RWPE1 (cell line): ENCODE measurements at regions not wholly inside any gene's neighbourhood (a gene's known extent, or its start where the extent isn't known, plus 50 kb on each side); places are given as distances from the start of the nearest gene placed in this dataset.

Experiments used
- CTCF ChIA-PET: fragments of 350-600 bp; sonication (Branson Sonifier 250); formaldehyde crosslinking; extraction: SDS; loops from one replicate; lab custom pipeline; 2021; lab: Yijun Ruan, JAX
- POLR2A ChIA-PET: fragments of 400-600 bp; formaldehyde crosslinking; extraction: SDS; loops from one replicate; lab custom pipeline; 2020; ENCODE audit warnings: antibody characterized with exemption; ENCODE audit not compliant: low non-redundant PET; lab: Yijun Ruan, JAX
- DNase-seq: peaks from one replicate; pipeline ENCODE4 v3.0.0; 2012; ENCODE audit warnings: low spot score
- H3K27ac ChIP-seq: fragments of 450-650 bp; 2 replicates; pipeline ENCODE4 v1.5.1; 2017
- TF ChIP-seq, protein P1 (sequence below): fragments of 450-650 bp; conservative IDR thresholded peaks from 2 replicates; pipeline ENCODE4 v1.5.1; 2017; ENCODE audit warnings: low read depth, mild to moderate bottlenecking

GRCh38 chrX:20372533-20372932 lies 105.8 kb upstream of the RPS6KA3 start:
- POLR2A ChIA-PET, result no interaction called here
- no peak overlapping the region for H3K27ac ChIP-seq
- DNase-seq, result peak; percentile 18
- CTCF ChIA-PET, result no interaction called here
- TF ChIP-seq, protein P1, sequence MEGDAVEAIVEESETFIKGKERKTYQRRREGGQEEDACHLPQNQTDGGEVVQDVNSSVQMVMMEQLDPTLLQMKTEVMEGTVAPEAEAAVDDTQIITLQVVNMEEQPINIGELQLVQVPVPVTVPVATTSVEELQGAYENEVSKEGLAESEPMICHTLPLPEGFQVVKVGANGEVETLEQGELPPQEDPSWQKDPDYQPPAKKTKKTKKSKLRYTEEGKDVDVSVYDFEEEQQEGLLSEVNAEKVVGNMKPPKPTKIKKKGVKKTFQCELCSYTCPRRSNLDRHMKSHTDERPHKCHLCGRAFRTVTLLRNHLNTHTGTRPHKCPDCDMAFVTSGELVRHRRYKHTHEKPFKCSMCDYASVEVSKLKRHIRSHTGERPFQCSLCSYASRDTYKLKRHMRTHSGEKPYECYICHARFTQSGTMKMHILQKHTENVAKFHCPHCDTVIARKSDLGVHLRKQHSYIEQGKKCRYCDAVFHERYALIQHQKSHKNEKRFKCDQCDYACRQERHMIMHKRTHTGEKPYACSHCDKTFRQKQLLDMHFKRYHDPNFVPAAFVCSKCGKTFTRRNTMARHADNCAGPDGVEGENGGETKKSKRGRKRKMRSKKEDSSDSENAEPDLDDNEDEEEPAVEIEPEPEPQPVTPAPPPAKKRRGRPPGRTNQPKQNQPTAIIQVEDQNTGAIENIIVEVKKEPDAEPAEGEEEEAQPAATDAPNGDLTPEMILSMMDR, result no peak

GRCh38 chrX:20369468-20369867 lies 102.8 kb upstream of the RPS6KA3 start:
- TF ChIP-seq, protein P1, result no peak
- ChIA-PET CTCF (no interaction called here), POLR2A (no interaction called here)
- H3K27ac ChIP-seq, result no peak overlapping the region
- no peak for DNase-seq

- no peak for DNase-seq
- POLR2A ChIA-PET, result no interaction called here
- H3K27ac ChIP-seq, result no peak overlapping the region
- CTCF ChIA-PET, result no interaction called here
- TF ChIP-seq, protein P1, result no peak
Observed at GRCh38 chrX:20364238-20364637, 97.5 kb upstream of the RPS6KA3 start.

DNA sequence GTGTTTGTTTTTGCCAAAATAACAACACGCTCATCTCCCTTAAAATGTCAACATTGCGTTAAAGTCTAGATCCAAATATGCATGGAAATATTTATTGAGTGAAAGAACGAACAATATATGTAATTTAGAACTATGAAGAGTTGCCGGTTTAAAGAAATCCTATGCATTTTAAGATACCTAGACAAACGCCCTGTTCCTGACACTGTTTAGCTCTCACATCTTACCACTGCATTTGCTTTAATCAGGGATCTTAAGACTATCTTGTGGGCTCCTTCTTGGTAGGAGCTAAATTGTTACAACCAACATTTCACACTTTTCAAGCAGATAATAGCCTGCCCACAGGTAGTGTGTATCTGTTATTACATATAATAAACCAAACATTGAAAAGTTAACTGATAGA lies 96.6 kb upstream of the RPS6KA3 start:
- no peak for DNase-seq
- ChIA-PET CTCF (no interaction called here), POLR2A (no interaction called here)
- TF ChIP-seq, protein P1, result no peak
- no peak overlapping the region for H3K27ac ChIP-seq

- TF ChIP-seq, protein P1, result no peak
- CTCF ChIA-PET, result no interaction called here
- no peak for DNase-seq
- POLR2A ChIA-PET, result no interaction called here
- H3K27ac ChIP-seq, result no peak overlapping the region
Observed at GRCh38 chrX:20362268-20363267, 95.9 kb upstream of the RPS6KA3 start.

- TF ChIP-seq, protein P1, result no peak
- DNase-seq, result peak; percentile 7
- H3K27ac ChIP-seq, result no peak overlapping the region
- ChIA-PET CTCF (no interaction called here), POLR2A (no interaction called here)
Observed at GRCh38 chrX:20361890-20362262, 95.2 kb upstream of the RPS6KA3 start.
